Upper lobe of left lung (tissue), 4 donors: ENCODE measurements at regions not wholly inside any gene's neighbourhood (a gene's known extent, or its start where the extent isn't known, plus 50 kb on each side); places are given as distances from the start of the nearest gene placed in this dataset.

Experiments used
- POLR2A ChIP-seq, 4 donors: fragments of 450-650 bp; IDR thresholded peaks; one replicate each; pipeline ENCODE4 v1.5.1; 2016 to 2017; ENCODE audit warnings: antibody characterized with exemption in 4 of 4, mild to moderate bottlenecking in 2 of 4
- POLR2AphosphoS5 ChIP-seq, 2 donors: sonication (generic); formaldehyde crosslinking; IDR thresholded peaks; one replicate each; pipeline ENCODE4 v1.5.1; 2017; ENCODE audit warnings: antibody characterized with exemption in 2 of 2

- TF ChIP-seq POLR2AphosphoS5 (IDR thresholded peaks at IDR 0.05) (no peak), POLR2A (IDR thresholded peaks at IDR 0.05) (no peak)
These were observed 137.5 kb downstream of the GNAT3 start for GRCh38 chr7:80374321-80374720.
